ENCODE measurements at regions not wholly inside any gene's neighbourhood (a gene's known extent, or its start where the extent isn't known, plus 50 kb on each side); places are given as distances from the start of the nearest gene placed in this dataset.

DNA sequence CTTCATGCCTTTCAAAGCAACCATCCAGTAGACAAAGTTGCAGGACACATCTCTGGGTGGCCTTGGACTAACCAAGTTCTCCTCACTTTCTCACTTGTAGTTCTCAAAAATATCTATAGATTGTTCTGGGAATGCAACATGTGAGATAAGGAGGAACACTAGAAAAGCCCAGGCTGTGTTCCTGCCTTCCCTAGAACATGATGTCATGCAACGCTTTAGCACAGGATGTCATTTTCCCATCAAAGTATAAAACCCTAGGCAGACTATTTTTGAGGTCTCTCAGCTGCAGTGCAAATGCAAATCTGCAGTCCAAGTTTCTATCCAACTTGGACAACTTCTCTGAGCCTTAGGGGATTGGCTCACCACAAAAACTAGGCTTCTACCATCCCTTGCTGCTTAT, 78.8 kb upstream of the PCDH7 start:
- TF ChIP-seq EZH2 (IDR thresholded peaks at IDR 0.05; ENCODE audit: insufficient read depth, poor library complexity, severe bottlenecking), result no peak
- TF ChIP-seq EZH2phosphoT487 (IDR thresholded peaks at IDR 0.05; ENCODE audit: insufficient read depth, low read depth), result no peak
